HFFc6 (cell line): ENCODE measurements at regions not wholly inside any gene's neighbourhood (a gene's known extent, or its start where the extent isn't known, plus 50 kb on each side); places are given as distances from the start of the nearest gene placed in this dataset.
"Not testable (repeated sequence)": the region's sequence is repeated elsewhere in the genome, so short reads cannot be mapped to it uniquely, and the experiment has no call there.

Experiments used
- DNase-seq: peaks from one replicate; pipeline ENCODE4 v3.0.0-alpha.2; 2018
- H3K27ac Mint-ChIP-seq: 2 replicates; pipeline ENCODE4 v1.8.0; 2020; ENCODE audit warnings: mild to moderate bottlenecking, mixed read lengths
- H3K27me3 Mint-ChIP-seq: 2 replicates; pipeline ENCODE4 v1.8.0; 2021; ENCODE audit warnings: mild to moderate bottlenecking, moderate library complexity, mixed read lengths; ENCODE audit not compliant: insufficient read depth
- H3K36me3 Mint-ChIP-seq: 2 replicates; pipeline ENCODE4 v1.8.0; 2021; ENCODE audit warnings: low read depth, mixed read lengths
- H3K4me1 Mint-ChIP-seq: 2 replicates; pipeline ENCODE4 v1.8.0; 2020; ENCODE audit warnings: low read depth, mixed read lengths
- H3K4me3 Mint-ChIP-seq: 2 replicates; pipeline ENCODE4 v1.8.0; 2020; ENCODE audit warnings: mild to moderate bottlenecking, moderate library complexity, mixed read lengths
- H3K9me3 Mint-ChIP-seq: 2 replicates; pipeline ENCODE4 v1.8.0; 2020; ENCODE audit warnings: mild to moderate bottlenecking, mixed read lengths
- CTCF ChIP-seq: fragments of 200-600 bp; sonication (generic); IDR thresholded peaks from 2 replicates; pipeline ENCODE4 v1.5.0; 2021; ENCODE audit warnings: antibody characterized with exemption, mild to moderate bottlenecking

GRCh38 chr12:74170645-74171477, 366.8 kb upstream of the ATXN7L3B start:
- Mint-ChIP-seq H3K9me3 (peaks cover 43% of the 10 kb centered on the region), H3K4me1 (no peaks in the 10 kb centered on the region), H3K27ac (no peak overlapping the region), H3K27me3 (no peaks in the 10 kb centered on the region), H3K36me3 (peaks cover 5% of the 10 kb centered on the region; the same call in 1 of the 2 replicates), H3K4me3 (no peak overlapping the region)
- no peak for TF ChIP-seq CTCF
- DNase-seq = no peak

- Mint-ChIP-seq H3K27ac (no peak overlapping the region), H3K4me1 (no peaks in the 10 kb centered on the region), H3K4me3 (no peak overlapping the region), H3K9me3 (peaks cover 37% of the 10 kb centered on the region), H3K36me3 (peaks cover 5% of the 10 kb centered on the region; the same call in 1 of the 2 replicates), H3K27me3 (no peaks in the 10 kb centered on the region)
- no peak for TF ChIP-seq CTCF
- no peak for DNase-seq
Measured at GRCh38 chr12:74171478-74171909, 366.1 kb upstream of the ATXN7L3B start.

GRCh38 chr12:74174961-74175360, 362.7 kb upstream of the ATXN7L3B start:
- H3K36me3 Mint-ChIP-seq, H3K4me1 Mint-ChIP-seq, H3K27ac Mint-ChIP-seq, H3K27me3 Mint-ChIP-seq, DNase-seq, H3K4me3 Mint-ChIP-seq: not testable (repeated sequence)
- peaks cover 38% of the 10 kb centered on the region for H3K9me3 Mint-ChIP-seq

GRCh38 chr12:74185360-74185759, 352.3 kb upstream of the ATXN7L3B start:
- Mint-ChIP-seq H3K27ac (no peak overlapping the region), H3K27me3 (no peaks in the 10 kb centered on the region; the same call in 1 of the 2 replicates), H3K4me1 (no peaks in the 10 kb centered on the region), H3K36me3 (no peaks in the 10 kb centered on the region), H3K9me3 (peaks cover 28% of the 10 kb centered on the region), H3K4me3 (no peak overlapping the region)
- no peak for DNase-seq
- no peak for TF ChIP-seq CTCF

GRCh38 chr12:74193191-74193590, 344.4 kb upstream of the ATXN7L3B start:
- peaks cover 12% of the 10 kb centered on the region; the same call in 1 of the 2 replicates for H3K9me3 Mint-ChIP-seq
- no peaks in the 10 kb centered on the region; the same call in 1 of the 2 replicates for H3K27me3 Mint-ChIP-seq
- TF ChIP-seq CTCF = no peak
- no peaks in the 10 kb centered on the region for H3K36me3 Mint-ChIP-seq
- no peaks in the 10 kb centered on the region for H3K4me1 Mint-ChIP-seq
- no peak overlapping the region for H3K27ac Mint-ChIP-seq
- no peak for DNase-seq
- no peak overlapping the region for H3K4me3 Mint-ChIP-seq

- TF ChIP-seq CTCF = no peak
- peaks cover 38% of the 10 kb centered on the region for H3K9me3 Mint-ChIP-seq
- peaks cover 4% of the 10 kb centered on the region; the same call in 1 of the 2 replicates for H3K36me3 Mint-ChIP-seq
- H3K27me3 Mint-ChIP-seq = no peaks in the 10 kb centered on the region
- no peak for DNase-seq
- no peaks in the 10 kb centered on the region for H3K4me1 Mint-ChIP-seq
- H3K27ac Mint-ChIP-seq = no peak overlapping the region
- no peak overlapping the region for H3K4me3 Mint-ChIP-seq
Measured at GRCh38 chr12:74204236-74204635, 333.4 kb upstream of the ATXN7L3B start.
